GM18520 (cell line): ENCODE measurements at regions not wholly inside any gene's neighbourhood (a gene's known extent, or its start where the extent isn't known, plus 50 kb on each side); places are given as distances from the start of the nearest gene placed in this dataset.
"Not testable (repeated sequence)": the region's sequence is repeated elsewhere in the genome, so short reads cannot be mapped to it uniquely, and the experiment has no call there.

Source experiments
- ATAC-seq: cut with Tn5 transposase; IDR thresholded peaks from one replicate; pipeline ENCODE4 v1.9.1; 2021; ENCODE audit not compliant: unreplicated experiment

- not testable (repeated sequence) for ATAC-seq
Observed at GRCh38 chr19:14285726-14286125, 79.8 kb upstream of the ADGRL1 start.

GRCh38 chr19:14283813-14284520, 78.0 kb upstream of the ADGRL1 start:
- peak; percentile 78 for ATAC-seq

DNA sequence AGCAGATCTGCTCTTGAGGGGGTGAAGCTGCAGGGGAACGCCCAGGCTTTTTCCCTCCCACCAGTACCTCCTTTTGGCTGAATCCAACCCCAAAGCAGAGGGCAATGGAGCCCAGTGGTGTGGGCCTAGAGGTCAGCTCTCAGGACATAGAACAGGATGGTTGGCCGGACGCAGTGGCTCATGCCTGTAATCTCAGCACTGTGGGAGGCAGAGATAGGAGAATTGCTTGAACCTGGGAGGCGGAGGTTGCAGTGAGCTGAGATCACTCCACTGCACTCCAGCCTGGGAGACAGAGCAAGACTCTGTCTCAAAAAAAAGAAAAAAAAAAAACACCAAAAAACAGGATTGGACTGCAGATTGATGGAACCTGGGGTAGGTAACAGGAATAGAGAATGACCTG, 73.3 kb upstream of the ADGRL1 start:
- ATAC-seq = not testable (repeated sequence)

- no peak for ATAC-seq
Observed at GRCh38 chr19:14277608-14278007, 71.6 kb upstream of the ADGRL1 start.

GRCh38 chr19:14275823-14276222, 69.9 kb upstream of the ADGRL1 start:
- not testable (repeated sequence) for ATAC-seq

DNA sequence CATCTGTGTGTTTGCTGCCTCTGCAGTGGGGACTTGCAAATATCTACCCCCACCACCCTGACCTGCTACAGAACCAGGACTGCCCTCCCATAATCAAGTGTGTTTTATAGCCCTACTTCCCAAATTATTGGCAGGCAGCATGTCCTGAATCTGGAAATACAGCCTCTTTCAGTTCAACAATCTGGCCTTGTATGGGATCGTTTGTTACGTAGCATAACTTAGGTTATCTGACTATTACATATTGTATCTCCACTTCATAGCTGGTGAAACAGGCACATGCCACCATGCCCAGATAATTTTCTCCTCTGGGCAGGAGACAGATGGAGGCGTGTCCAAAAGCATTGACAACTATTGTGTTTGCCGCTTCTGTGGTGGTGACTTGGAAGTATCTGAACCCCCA, 66.7 kb upstream of the ADGRL1 start:
- no peak for ATAC-seq

DNA sequence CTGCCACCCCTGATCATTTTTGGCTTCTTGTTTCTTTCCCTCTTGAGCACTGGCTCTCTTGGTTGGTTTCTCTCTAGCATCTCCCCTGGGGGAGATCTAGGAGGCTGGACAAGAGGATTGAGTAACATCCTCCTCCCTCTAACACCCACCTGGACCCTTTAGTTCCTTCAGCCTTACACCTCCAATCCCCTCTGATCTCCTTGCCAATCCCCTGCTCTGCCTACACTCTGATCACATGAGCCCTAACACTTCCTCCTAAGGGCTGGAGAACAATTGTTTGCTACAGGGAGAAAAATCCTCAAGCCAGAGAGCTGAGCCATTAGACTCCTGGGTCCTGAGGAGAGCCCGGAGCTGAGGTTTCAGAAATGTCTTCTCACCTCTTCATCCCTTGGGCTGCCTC, 65.9 kb upstream of the ADGRL1 start:
- no peak for ATAC-seq

DNA sequence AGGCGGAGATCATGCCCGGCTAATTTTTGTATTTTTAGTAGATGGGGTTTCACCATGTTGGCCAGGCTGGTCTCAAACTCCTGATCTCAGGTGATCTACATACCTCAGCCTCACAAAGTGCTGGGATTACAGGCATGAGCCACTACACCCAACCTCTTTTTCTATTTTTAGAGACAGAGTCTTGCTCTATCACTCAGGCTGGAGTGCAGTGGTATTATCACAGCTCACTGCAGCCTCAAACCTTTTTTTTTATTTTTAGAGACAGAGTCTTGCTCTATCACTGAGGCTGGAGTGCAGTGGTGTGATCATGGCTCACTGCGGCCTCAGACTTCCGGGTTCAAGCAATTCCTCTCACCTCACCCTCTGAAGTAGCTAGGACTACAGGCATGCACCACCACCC, 64.6 kb upstream of the ADGRL1 start:
- ATAC-seq = not testable (repeated sequence)

DNA sequence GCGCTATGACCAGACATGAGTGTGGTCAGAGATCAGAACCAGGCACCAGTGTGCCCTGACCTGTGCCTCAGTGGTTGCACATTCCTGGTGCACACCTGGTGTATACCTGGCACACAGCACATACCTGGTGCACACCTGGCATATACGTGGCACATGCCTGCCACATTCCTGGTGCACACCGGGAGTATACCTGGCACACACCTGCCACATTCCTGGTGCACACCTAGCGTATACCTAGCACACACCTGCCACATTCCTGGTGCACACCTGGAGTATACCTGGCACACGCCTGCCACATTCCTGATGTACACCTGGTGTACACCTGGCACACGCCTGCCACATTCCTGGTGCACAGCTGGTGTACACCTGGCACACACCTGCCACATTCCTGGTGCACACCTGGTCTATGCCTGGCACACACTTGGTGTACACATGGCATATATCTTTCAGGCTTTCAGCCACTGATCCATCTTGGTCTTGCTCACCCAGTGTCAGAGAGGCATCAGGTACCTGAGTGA, 61.3 kb upstream of the ADGRL1 start:
- ATAC-seq = no peak

GRCh38 chr19:14266208-14266607, 60.2 kb upstream of the ADGRL1 start:
- not testable (repeated sequence) for ATAC-seq

DNA sequence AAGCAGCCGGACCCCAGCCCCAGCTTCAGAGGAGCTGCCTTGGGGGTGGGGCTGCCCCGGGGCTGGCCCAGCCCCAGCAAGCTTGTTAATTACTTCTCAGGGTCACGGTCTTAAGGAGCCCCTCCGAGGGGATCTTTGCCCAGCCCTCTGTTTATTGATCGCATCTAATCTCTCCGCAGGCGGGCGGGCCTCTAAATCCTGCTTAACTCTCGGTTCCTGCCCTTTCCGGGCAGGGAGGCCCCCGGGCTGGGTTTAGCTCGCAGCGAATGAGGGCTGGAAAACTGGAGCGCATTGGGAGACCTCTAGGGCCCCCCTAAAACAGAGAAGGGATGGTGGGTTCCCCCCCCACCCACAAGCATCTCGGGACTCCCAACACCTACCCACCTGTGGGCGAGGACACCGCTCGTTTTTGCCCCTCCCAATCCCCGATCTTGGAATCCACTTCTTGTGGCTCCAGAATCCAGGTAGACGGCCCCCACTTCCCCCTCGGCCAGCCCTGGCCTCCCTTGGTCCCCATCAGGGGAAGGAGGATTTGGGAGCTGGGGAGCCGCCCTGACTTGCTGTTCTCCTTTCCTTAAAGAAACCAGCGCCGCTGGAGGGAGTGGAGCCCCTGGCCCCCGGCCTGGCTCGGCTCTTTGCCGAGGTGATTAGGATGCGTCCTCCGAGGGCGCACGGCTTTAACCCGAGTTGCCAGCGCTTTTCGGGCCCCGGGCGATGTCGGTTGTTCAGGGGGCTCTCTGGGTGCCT, 59.5 kb upstream of the ADGRL1 start:
- no peak for ATAC-seq

GRCh38 chr19:14255902-14256649, 50.1 kb upstream of the ADGRL1 start:
- not testable (repeated sequence) for ATAC-seq
